Hepatocyte (in vitro differentiated cells): ENCODE measurements at regions not wholly inside any gene's neighbourhood (a gene's known extent, or its start where the extent isn't known, plus 50 kb on each side); places are given as distances from the start of the nearest gene placed in this dataset.

Experiments used
- CTCF ChIP-seq: fragments of 200-600 bp; sonication (generic); IDR thresholded peaks from 2 replicates; pipeline ENCODE4 v1.5.1; 2016; ENCODE audit warnings: antibody characterized with exemption, mild to moderate bottlenecking; ENCODE audit not compliant: poor library complexity
- EZH2 ChIP-seq: fragments of 200-600 bp; sonication (generic); IDR thresholded peaks from 2 replicates; pipeline ENCODE4 v1.6.1; 2016; ENCODE audit warnings: antibody characterized with exemption, mild to moderate bottlenecking, borderline replicate concordance

GRCh38 chr12:31849090-31849687, 110.0 kb upstream of the RESF1 start:
- TF ChIP-seq EZH2 (no peak), CTCF (no peak)
